Loucy (cell line): ENCODE measurements at regions not wholly inside any gene's neighbourhood (a gene's known extent, or its start where the extent isn't known, plus 50 kb on each side); places are given as distances from the start of the nearest gene placed in this dataset.

Experiments used
- EZH2phosphoT487 ChIP-seq: fragments of 200-600 bp; IDR thresholded peaks from 2 replicates; pipeline ENCODE4 v1.6.1; 2018; ENCODE audit warnings: antibody characterized with exemption, mild to moderate bottlenecking, moderate library complexity, borderline replicate concordance
- TF ChIP-seq, protein P1 (sequence below): fragments of 200-600 bp; sonication (generic); conservative IDR thresholded peaks from 2 replicates; pipeline ENCODE4 v1.5.1; 2014; ENCODE audit warnings: mild to moderate bottlenecking, antibody characterized with exemption, low read length

DNA sequence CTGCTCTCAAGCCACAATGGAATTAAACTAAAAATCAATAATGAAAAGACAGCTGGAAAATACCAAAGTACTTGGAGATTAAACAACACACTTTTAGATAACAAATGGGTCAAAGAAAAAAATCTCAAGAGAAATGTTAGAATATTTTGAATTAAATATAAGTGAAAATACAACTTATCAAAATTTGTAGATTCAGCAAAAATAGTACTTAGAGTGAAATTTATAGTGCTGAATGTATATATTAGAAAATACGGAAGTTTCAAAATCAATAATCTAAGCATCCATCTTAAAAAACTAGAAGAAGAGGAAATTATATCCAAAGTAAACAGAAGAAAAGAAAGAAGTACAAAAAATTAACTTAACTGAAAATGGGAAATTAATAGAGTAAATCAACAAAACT is 179.2 kb upstream of the CDH11 start:
- TF ChIP-seq EZH2phosphoT487, result no peak
- TF ChIP-seq, protein P1, sequence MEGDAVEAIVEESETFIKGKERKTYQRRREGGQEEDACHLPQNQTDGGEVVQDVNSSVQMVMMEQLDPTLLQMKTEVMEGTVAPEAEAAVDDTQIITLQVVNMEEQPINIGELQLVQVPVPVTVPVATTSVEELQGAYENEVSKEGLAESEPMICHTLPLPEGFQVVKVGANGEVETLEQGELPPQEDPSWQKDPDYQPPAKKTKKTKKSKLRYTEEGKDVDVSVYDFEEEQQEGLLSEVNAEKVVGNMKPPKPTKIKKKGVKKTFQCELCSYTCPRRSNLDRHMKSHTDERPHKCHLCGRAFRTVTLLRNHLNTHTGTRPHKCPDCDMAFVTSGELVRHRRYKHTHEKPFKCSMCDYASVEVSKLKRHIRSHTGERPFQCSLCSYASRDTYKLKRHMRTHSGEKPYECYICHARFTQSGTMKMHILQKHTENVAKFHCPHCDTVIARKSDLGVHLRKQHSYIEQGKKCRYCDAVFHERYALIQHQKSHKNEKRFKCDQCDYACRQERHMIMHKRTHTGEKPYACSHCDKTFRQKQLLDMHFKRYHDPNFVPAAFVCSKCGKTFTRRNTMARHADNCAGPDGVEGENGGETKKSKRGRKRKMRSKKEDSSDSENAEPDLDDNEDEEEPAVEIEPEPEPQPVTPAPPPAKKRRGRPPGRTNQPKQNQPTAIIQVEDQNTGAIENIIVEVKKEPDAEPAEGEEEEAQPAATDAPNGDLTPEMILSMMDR, result no peak
